Fibroblast of lung (primary cell): ENCODE measurements at regions not wholly inside any gene's neighbourhood (a gene's known extent, or its start where the extent isn't known, plus 50 kb on each side); places are given as distances from the start of the nearest gene placed in this dataset.
A peak's percentile ranks its signal among the peaks of the same experiment; 100 is the strongest.

Experiments
- DNase-seq, 2 donors: peaks; one replicate each; pipeline versions ENCODE4 v3.0.0 to v3.0.0-alpha.2; 2010; ENCODE audit warnings: low read depth in 2 of 2
- H2AFZ ChIP-seq: 2 replicates; pipeline ENCODE4 v1.5.1; 2012; ENCODE audit warnings: low read length, control low read depth, inconsistent platforms
- H3K27ac ChIP-seq: 2 replicates; pipeline ENCODE4 v1.5.1; 2011; ENCODE audit warnings: low read length, control low read depth; ENCODE audit not compliant: insufficient read depth
- H3K27me3 ChIP-seq: 2 replicates; pipeline ENCODE4 v1.5.1; 2011; ENCODE audit warnings: mild to moderate bottlenecking, low read length; ENCODE audit not compliant: control insufficient read depth, insufficient read depth
- H3K36me3 ChIP-seq: 2 replicates; pipeline ENCODE4 v1.5.1; 2011; ENCODE audit warnings: low read length; ENCODE audit not compliant: control insufficient read depth, insufficient read depth
- H3K4me1 ChIP-seq: 2 replicates; pipeline ENCODE4 v1.5.1; 2011; ENCODE audit warnings: low read length; ENCODE audit not compliant: control insufficient read depth, insufficient read depth; ENCODE audit errors: extremely low read depth
- H3K4me2 ChIP-seq: 2 replicates; pipeline ENCODE4 v1.5.1; 2011; ENCODE audit warnings: low read length, control low read depth; ENCODE audit not compliant: insufficient read depth; ENCODE audit errors: extremely low read depth
- H3K4me3 ChIP-seq, 4 experiments: fragments of 200-600 bp in 1 of 4; sonication (generic) in 1 of 4; replicated peaks in 1 of 4; 2 replicates each; pipeline ENCODE4 v1.5.1; 2011 to 2016; ENCODE audit warnings: low read length in 4 of 4, low read depth in 3 of 4, mild to moderate bottlenecking in 3 of 4, control low read depth in 2 of 4, inconsistent platforms in 1 of 4, mixed read lengths in 1 of 4; ENCODE audit not compliant: insufficient read depth in 1 of 4; ENCODE audit errors: control extremely low read depth in 1 of 4
- H3K79me2 ChIP-seq: 2 replicates; pipeline ENCODE4 v1.5.1; 2012; ENCODE audit warnings: mild to moderate bottlenecking, low read length, inconsistent platforms; ENCODE audit not compliant: control insufficient read depth, insufficient read depth
- H3K9ac ChIP-seq: 2 replicates; pipeline ENCODE4 v1.5.1; 2011; ENCODE audit warnings: mild to moderate bottlenecking, low read length, control low read depth; ENCODE audit not compliant: insufficient read depth
- H3K9me3 ChIP-seq: 2 replicates; pipeline ENCODE4 v1.5.1; 2012; ENCODE audit warnings: low read depth, low read length; ENCODE audit not compliant: control insufficient read depth, insufficient read depth
- H4K20me1 ChIP-seq: 2 replicates; pipeline ENCODE4 v1.5.1; 2011; ENCODE audit warnings: low read length; ENCODE audit not compliant: control insufficient read depth, insufficient read depth; ENCODE audit errors: extremely low read depth
- CTCF ChIP-seq, 2 donors: IDR thresholded peaks in 1 of 2; conservative IDR thresholded peaks in 1 of 2; 1 replicate in 1 of 2; 2 replicates in 1 of 2; pipeline ENCODE4 v1.5.1; 2011 to 2012; ENCODE audit warnings: low read length in 2 of 2, control low read depth in 1 of 2, inconsistent platforms in 1 of 2, low read depth in 1 of 2, mild to moderate bottlenecking in 1 of 2
- EZH2 ChIP-seq: IDR thresholded peaks from 2 replicates; pipeline ENCODE4 v1.5.1; 2012; ENCODE audit warnings: low read length, control low read depth, mild to moderate bottlenecking; ENCODE audit errors: missing control alignments

GRCh38 chr3:74559261-74559660, 55.2 kb downstream of the CNTN3 start:
- no peak for DNase-seq
- Histone ChIP-seq H2AFZ (no peak overlapping the region), H3K36me3 (no peaks in the 10 kb centered on the region), H3K27me3 (no peaks in the 10 kb centered on the region), H3K4me3 (no peak overlapping the region), H3K9ac (no peak overlapping the region), H4K20me1 (no peaks in the 10 kb centered on the region), H3K9me3 (no peaks in the 10 kb centered on the region), H3K4me2 (no peak overlapping the region), H3K4me1 (no peaks in the 10 kb centered on the region), H3K79me2 (no peaks in the 10 kb centered on the region), H3K27ac (no peak overlapping the region)
- TF ChIP-seq CTCF (conservative IDR thresholded peaks at IDR 0.05 in 1 of 2, IDR thresholded peaks at IDR 0.05 in 1 of 2; ENCODE audit: low read depth in 1 of 2, low read length in 2 of 2): no peak
- no peak for TF ChIP-seq EZH2

GRCh38 chr3:74550686-74551085, 63.8 kb downstream of the CNTN3 start:
- H2AFZ ChIP-seq: no peak overlapping the region
- H3K27ac ChIP-seq: no peak overlapping the region
- H3K4me2 ChIP-seq: no peak overlapping the region
- H3K9ac ChIP-seq: no peak overlapping the region
- H3K27me3 ChIP-seq: no peaks in the 10 kb centered on the region
- TF ChIP-seq CTCF (conservative IDR thresholded peaks at IDR 0.05 in 1 of 2, IDR thresholded peaks at IDR 0.05 in 1 of 2; ENCODE audit: low read depth in 1 of 2, low read length in 2 of 2): no peak
- TF ChIP-seq EZH2: no peak
- no peaks in the 10 kb centered on the region for H4K20me1 ChIP-seq
- no peak overlapping the region for H3K4me3 ChIP-seq
- H3K36me3 ChIP-seq: no peaks in the 10 kb centered on the region
- H3K79me2 ChIP-seq: no peaks in the 10 kb centered on the region
- H3K4me1 ChIP-seq: no peaks in the 10 kb centered on the region
- no peaks in the 10 kb centered on the region for H3K9me3 ChIP-seq
- DNase-seq: no peak

GRCh38 chr3:74546426-74546825, 68.0 kb downstream of the CNTN3 start:
- peak; percentile 37 to 48 for DNase-seq
- Histone ChIP-seq H3K9ac (no peak overlapping the region), H3K79me2 (no peaks in the 10 kb centered on the region), H3K4me3 (no peak overlapping the region), H4K20me1 (no peaks in the 10 kb centered on the region), H3K27me3 (no peaks in the 10 kb centered on the region), H3K4me2 (no peak overlapping the region), H2AFZ (no peak overlapping the region), H3K9me3 (no peaks in the 10 kb centered on the region), H3K4me1 (no peaks in the 10 kb centered on the region), H3K27ac (no peak overlapping the region), H3K36me3 (no peaks in the 10 kb centered on the region)
- no peak for TF ChIP-seq CTCF (conservative IDR thresholded peaks at IDR 0.05 in 1 of 2, IDR thresholded peaks at IDR 0.05 in 1 of 2; ENCODE audit: low read depth in 1 of 2, low read length in 2 of 2)
